CD4-positive, alpha-beta memory T cell (primary cell): ENCODE measurements at regions not wholly inside any gene's neighbourhood (a gene's known extent, or its start where the extent isn't known, plus 50 kb on each side); places are given as distances from the start of the nearest gene placed in this dataset.

ENCODE experiments used
- CTCF ChIA-PET: fragments of 350-600 bp; sonication (Branson Sonifier 250); formaldehyde crosslinking; loops from one replicate; lab custom pipeline; 2021; ENCODE audit warnings: inconsistent platforms; ENCODE audit not compliant: partially characterized antibody; lab: Charles Lee
- POLR2A ChIA-PET: fragments of 350-600 bp; sonication (Branson Sonifier 250); formaldehyde crosslinking; loops from one replicate; lab custom pipeline; 2021; ENCODE audit not compliant: partially characterized antibody; lab: Charles Lee
- DNase-seq, 5 donors: peaks; one replicate each; pipeline versions ENCODE4 v3.0.0 to v3.0.0-alpha.2; 2020 to 2022; ENCODE audit warnings: mixed read lengths in 1 of 5
- H3K27ac ChIP-seq: one replicate; pipeline ENCODE4 v1.7.0; 2013; ENCODE audit warnings: low read depth, low read length
- H3K27me3 ChIP-seq: 2 replicates; pipeline ENCODE4 v1.7.0; 2013; ENCODE audit warnings: mild to moderate bottlenecking, low read length, moderate library complexity; ENCODE audit not compliant: insufficient read depth
- H3K36me3 ChIP-seq: 2 replicates; pipeline ENCODE4 v1.7.0; 2013; ENCODE audit warnings: mild to moderate bottlenecking, low read length, moderate library complexity; ENCODE audit not compliant: insufficient read depth
- H3K4me1 ChIP-seq: 2 replicates; pipeline ENCODE4 v1.7.0; 2013; ENCODE audit warnings: mild to moderate bottlenecking, low read length, moderate library complexity; ENCODE audit not compliant: insufficient read depth
- H3K4me3 ChIP-seq, 2 donors: one replicate each; pipeline ENCODE4 v1.7.0; 2013; ENCODE audit warnings: low read length in 2 of 2, mild to moderate bottlenecking in 1 of 2
- H3K9me3 ChIP-seq, 2 donors: one replicate each; pipeline ENCODE4 v1.7.0; 2013; ENCODE audit warnings: low read length in 2 of 2, control low read depth in 1 of 2; ENCODE audit not compliant: control insufficient read depth in 1 of 2
- H3K27ac Mint-ChIP-seq, 7 donors: one replicate each; pipeline ENCODE4 v1.8.0; 2020 to 2021; ENCODE audit warnings: mixed read lengths in 7 of 7, mild to moderate bottlenecking in 6 of 7, inconsistent platforms in 3 of 7, moderate library complexity in 3 of 7
- H3K27me3 Mint-ChIP-seq, 2 donors: one replicate each; pipeline ENCODE4 v1.8.0; 2020 to 2021; ENCODE audit warnings: mixed read lengths in 2 of 2
- H3K36me3 Mint-ChIP-seq, 2 donors: one replicate each; pipeline ENCODE4 v1.8.0; 2020 to 2021; ENCODE audit warnings: mixed read lengths in 2 of 2, inconsistent platforms in 1 of 2, mild to moderate bottlenecking in 1 of 2
- H3K4me1 Mint-ChIP-seq, 4 donors: one replicate each; pipeline ENCODE4 v1.8.0; 2020 to 2021; ENCODE audit warnings: mixed read lengths in 4 of 4, mild to moderate bottlenecking in 1 of 4
- H3K4me3 Mint-ChIP-seq, 8 donors: one replicate each; pipeline ENCODE4 v1.8.0; 2020 to 2021; ENCODE audit warnings: mixed read lengths in 8 of 8, mild to moderate bottlenecking in 7 of 8, moderate library complexity in 6 of 8, inconsistent platforms in 3 of 8
- H3K9me3 Mint-ChIP-seq, 8 donors: one replicate each; pipeline ENCODE4 v1.8.0; 2020 to 2021; ENCODE audit warnings: mixed read lengths in 8 of 8, mild to moderate bottlenecking in 5 of 8, inconsistent platforms in 3 of 8, moderate library complexity in 1 of 8
- intact Hi-C: fragments of 100-400 bp; cut with micrococcal nuclease; formaldehyde crosslinking; loops from one replicate; pipeline ENCODE4 v1.15.1; 2023

DNA sequence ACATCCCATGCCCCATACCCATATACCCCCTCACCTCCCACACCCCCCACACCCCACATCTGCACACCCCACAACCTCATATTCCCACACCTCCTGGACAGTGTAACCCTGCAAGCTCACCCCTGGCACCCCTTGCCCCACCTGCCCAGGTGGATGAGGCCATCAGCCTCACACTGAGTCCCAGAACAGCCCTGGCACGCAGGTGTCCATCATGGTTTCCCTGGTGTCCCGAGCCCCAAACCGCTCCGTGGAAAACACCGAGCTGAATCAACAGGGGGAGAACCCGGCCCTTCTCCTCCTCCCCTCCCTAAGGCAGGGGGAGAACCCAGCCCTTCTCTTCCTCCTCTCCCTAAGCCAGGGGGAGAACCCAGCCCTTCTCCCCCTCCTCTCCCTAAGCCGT, 415.6 kb upstream of the SALL3 start:
- Mint-ChIP-seq H3K4me3 (no peak overlapping the region), H3K36me3 (no peaks in the 10 kb centered on the region), H3K9me3 (peaks cover 3 to 27% (median 15%) of the 10 kb centered on the region in 8 donors), H3K27me3 (no peaks in the 10 kb centered on the region), H3K4me1 (peaks cover 0 to 5% (median 0%) of the 10 kb centered on the region in 4 donors), H3K27ac (no peak overlapping the region)
- Histone ChIP-seq H3K4me3 (no peak overlapping the region), H3K36me3 (no peaks in the 10 kb centered on the region), H3K27me3 (no peaks in the 10 kb centered on the region), H3K27ac (no peak overlapping the region), H3K4me1 (no peaks in the 10 kb centered on the region), H3K9me3 (no peaks in the 10 kb centered on the region)
- intact Hi-C loops: no loop called here
- DNase-seq: no peak
- ChIA-PET CTCF (no interaction called here), POLR2A (no interaction called here)

DNA sequence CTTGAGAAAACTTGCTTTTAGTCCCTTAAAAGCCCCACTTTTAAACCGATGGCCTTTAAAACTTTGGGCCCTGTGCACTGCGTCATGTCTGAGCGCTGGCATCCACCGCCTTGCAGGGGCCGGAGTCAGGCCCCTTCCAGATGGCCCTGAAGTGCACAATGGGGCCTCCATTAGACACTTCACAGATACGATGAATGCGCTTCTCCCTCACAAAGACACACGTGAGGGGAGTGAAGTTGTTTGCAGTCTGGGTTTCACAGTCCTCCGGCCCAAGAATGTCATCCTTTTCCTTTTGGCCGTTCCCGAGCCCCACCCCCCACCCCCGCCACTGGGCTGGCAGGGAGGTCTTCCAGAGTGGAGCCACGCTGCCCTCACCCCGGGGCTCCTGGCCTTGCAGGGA, 415.1 kb upstream of the SALL3 start:
- H3K27ac ChIP-seq: no peak overlapping the region
- H3K4me3 Mint-ChIP-seq: no peak overlapping the region
- no peaks in the 10 kb centered on the region for H3K27me3 Mint-ChIP-seq
- no peaks in the 10 kb centered on the region for H3K36me3 Mint-ChIP-seq
- H3K36me3 ChIP-seq: no peaks in the 10 kb centered on the region
- H3K4me1 ChIP-seq: no peaks in the 10 kb centered on the region
- H3K27ac Mint-ChIP-seq: no peak overlapping the region
- peaks cover 3 to 32% (median 15%) of the 10 kb centered on the region in 8 donors for H3K9me3 Mint-ChIP-seq
- POLR2A ChIA-PET: no interaction called here
- peaks cover 0 to 5% (median 0%) of the 10 kb centered on the region in 4 donors for H3K4me1 Mint-ChIP-seq
- intact Hi-C loops: no loop called here
- no peak overlapping the region for H3K4me3 ChIP-seq
- CTCF ChIA-PET: no interaction called here
- DNase-seq: no peak
- no peaks in the 10 kb centered on the region for H3K9me3 ChIP-seq
- H3K27me3 ChIP-seq: no peaks in the 10 kb centered on the region

DNA sequence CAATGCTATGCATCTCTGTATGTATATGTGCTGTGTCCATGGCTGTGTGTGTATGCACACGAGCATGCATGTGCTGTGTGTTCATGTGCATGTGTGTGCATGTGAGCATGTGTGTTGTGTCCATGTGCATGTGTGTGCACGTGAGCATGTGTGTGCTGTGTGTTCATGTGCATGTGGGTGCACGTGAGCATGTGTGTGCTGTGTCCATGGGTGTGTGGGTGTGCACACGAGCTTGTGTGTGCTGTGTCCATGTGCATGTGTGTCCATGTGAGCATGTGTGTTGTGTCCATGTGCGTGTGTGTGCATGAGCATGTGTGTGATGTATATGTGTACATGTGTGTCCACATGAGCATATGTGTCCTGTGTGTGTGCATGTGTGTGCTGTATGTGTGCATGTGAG, 414.4 kb upstream of the SALL3 start:
- no peaks in the 10 kb centered on the region for H3K9me3 ChIP-seq
- ChIA-PET POLR2A (no interaction called here), CTCF (no interaction called here)
- H3K27ac Mint-ChIP-seq: no peak overlapping the region
- peaks cover 0 to 5% (median 0%) of the 10 kb centered on the region in 4 donors for H3K4me1 Mint-ChIP-seq
- no peak overlapping the region for H3K4me3 ChIP-seq
- no peak overlapping the region for H3K4me3 Mint-ChIP-seq
- no peak for DNase-seq
- H3K27me3 Mint-ChIP-seq: no peaks in the 10 kb centered on the region
- intact Hi-C loops: no loop called here
- no peaks in the 10 kb centered on the region for H3K4me1 ChIP-seq
- H3K36me3 Mint-ChIP-seq: no peaks in the 10 kb centered on the region
- no peaks in the 10 kb centered on the region for H3K36me3 ChIP-seq
- peaks cover 3 to 34% (median 15%) of the 10 kb centered on the region in 8 donors for H3K9me3 Mint-ChIP-seq
- H3K27me3 ChIP-seq: no peaks in the 10 kb centered on the region
- H3K27ac ChIP-seq: no peak overlapping the region

DNA sequence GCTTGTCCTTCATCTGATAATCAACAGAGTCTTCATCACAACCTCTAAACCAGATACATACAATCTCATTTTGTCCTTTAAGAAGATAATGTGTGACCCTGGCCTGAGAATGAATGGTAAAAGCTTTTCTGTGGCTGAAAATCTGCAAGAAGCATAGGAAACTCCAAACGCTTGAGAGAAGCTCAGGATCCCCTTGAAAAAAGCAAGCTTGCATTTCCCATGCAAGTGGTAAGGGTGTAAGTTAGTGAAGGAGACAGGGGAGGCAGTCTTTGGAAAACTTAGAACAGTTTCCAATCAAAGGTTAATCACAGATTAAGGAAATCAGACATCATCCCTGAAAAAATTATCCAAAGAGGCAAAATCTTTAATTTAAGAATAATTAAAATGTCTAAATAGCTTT, 413.6 kb upstream of the SALL3 start:
- Histone ChIP-seq H3K36me3 (no peaks in the 10 kb centered on the region), H3K9me3 (no peaks in the 10 kb centered on the region), H3K27ac (no peak overlapping the region), H3K4me1 (no peaks in the 10 kb centered on the region), H3K27me3 (no peaks in the 10 kb centered on the region), H3K4me3 (no peak overlapping the region)
- intact Hi-C loops: no loop called here
- Mint-ChIP-seq H3K9me3 (peaks cover 4 to 33% (median 14%) of the 10 kb centered on the region in 8 donors), H3K36me3 (no peaks in the 10 kb centered on the region), H3K27me3 (no peaks in the 10 kb centered on the region), H3K27ac (no peak overlapping the region), H3K4me3 (no peak overlapping the region), H3K4me1 (peaks cover 0 to 5% (median 0%) of the 10 kb centered on the region in 4 donors)
- DNase-seq: no peak
- ChIA-PET CTCF (no interaction called here), POLR2A (no interaction called here)

DNA sequence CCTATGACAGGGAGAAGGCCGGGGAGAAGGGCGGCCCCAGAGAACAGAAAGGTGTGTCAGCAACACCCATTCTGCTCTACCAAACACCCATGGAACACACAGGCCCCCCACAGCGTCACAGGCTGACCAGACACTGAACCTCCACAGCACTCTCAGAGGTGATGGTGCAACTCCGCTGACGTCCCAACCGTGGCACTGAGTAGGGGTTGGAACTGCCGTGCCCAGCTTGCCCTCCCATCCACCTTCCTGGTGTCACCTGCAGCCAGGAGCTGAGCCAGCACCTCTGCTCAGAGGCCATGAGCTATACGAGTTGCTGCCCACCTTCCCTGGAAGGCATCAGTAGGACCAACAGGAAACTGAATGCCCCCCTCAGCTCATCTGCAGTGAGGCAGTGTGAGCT, 412.9 kb upstream of the SALL3 start:
- ChIA-PET POLR2A (no interaction called here), CTCF (no interaction called here)
- intact Hi-C loops: no loop called here
- Mint-ChIP-seq H3K9me3 (peaks cover 5 to 33% (median 16%) of the 10 kb centered on the region in 8 donors), H3K27ac (no peak overlapping the region), H3K4me1 (peaks cover 0 to 5% (median 0%) of the 10 kb centered on the region in 4 donors), H3K4me3 (no peak overlapping the region), H3K27me3 (no peaks in the 10 kb centered on the region), H3K36me3 (no peaks in the 10 kb centered on the region)
- no peaks in the 10 kb centered on the region for H3K27me3 ChIP-seq
- H3K36me3 ChIP-seq: no peaks in the 10 kb centered on the region
- H3K27ac ChIP-seq: no peak overlapping the region
- no peak for DNase-seq
- H3K9me3 ChIP-seq: no peaks in the 10 kb centered on the region
- H3K4me1 ChIP-seq: no peaks in the 10 kb centered on the region
- H3K4me3 ChIP-seq: no peak overlapping the region

DNA sequence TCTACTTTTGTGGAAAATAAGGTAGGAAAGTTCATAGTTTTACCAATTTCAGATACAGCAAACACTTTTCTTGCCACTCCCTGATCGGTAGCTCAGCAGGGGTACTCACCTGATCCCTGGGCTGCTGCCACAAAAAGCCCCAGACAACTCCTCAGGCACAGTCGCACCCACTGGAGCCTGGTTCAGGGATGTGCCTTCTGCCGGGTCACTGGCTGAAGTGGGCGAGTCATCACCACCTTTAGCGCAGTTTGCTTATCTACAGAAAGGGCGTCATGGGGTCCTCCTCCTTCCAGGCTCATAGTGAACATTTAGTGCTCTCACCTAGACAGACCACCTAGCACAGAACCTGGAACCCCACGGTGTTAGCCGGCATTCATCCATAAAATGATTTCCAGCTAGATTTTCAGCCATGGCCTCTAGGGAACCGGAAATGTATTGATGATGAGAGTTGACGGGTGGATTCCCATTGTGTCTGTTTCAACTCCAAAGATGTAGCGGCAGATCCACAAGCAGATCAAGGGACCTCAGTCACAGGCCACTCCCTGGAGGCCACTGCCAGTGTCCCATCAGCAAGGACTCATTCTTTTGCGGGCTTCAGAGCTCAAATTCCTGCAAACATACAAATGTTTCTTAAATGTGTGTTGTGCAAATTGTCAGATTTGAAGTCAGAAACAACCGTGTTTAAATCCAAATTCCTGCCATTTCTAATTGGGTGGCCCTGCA, 408.4 kb upstream of the SALL3 start:
- H3K4me3 ChIP-seq: no peak overlapping the region
- ChIA-PET CTCF (no interaction called here), POLR2A (no interaction called here)
- no peaks in the 10 kb centered on the region for H3K27me3 ChIP-seq
- Mint-ChIP-seq H3K27ac (no peak overlapping the region), H3K36me3 (no peaks in the 10 kb centered on the region), H3K9me3 (peaks cover 4 to 50% (median 34%) of the 10 kb centered on the region in 8 donors), H3K27me3 (peaks cover 0 to 3% of the 10 kb centered on the region in 2 donors), H3K4me1 (no peaks in the 10 kb centered on the region), H3K4me3 (no peak overlapping the region)
- intact Hi-C loops: no loop called here
- no peaks in the 10 kb centered on the region for H3K36me3 ChIP-seq
- no peaks in the 10 kb centered on the region for H3K4me1 ChIP-seq
- peaks cover 0 to 4% of the 10 kb centered on the region in 2 donors for H3K9me3 ChIP-seq
- no peak for DNase-seq
- H3K27ac ChIP-seq: no peak overlapping the region

DNA sequence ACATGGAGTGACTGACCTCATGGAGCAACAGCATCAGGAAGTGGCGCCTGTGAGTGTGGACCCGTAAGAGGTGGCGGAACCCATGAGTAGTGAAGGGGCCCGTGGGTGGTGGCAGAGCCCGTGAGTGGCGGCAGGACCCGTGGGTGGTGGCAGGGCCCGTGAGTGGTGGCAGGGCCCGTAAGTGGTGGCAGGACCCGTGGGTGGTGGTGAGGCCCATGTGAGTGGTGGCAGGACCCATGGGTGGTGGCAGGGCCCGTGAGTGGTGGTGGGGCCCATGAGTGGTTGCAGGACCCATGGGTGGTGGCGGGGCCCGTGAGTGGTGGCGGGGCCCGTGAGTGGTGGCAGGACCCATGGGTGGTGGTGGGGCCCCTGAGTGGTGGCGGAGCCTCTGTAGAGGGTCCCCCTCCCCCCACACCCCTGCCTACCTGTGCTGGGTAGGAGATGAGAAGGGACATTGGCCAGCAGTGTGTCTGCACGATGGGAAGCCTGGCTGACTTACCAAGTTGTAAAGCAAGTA, 407.7 kb upstream of the SALL3 start:
- H3K9me3 Mint-ChIP-seq: peaks cover 4 to 50% (median 34%) of the 10 kb centered on the region in 8 donors
- H3K27me3 Mint-ChIP-seq: peaks cover 0 to 3% of the 10 kb centered on the region in 2 donors
- POLR2A ChIA-PET: no interaction called here
- no peaks in the 10 kb centered on the region for H3K4me1 Mint-ChIP-seq
- H3K9me3 ChIP-seq: peaks cover 0 to 4% of the 10 kb centered on the region in 2 donors
- no peaks in the 10 kb centered on the region for H3K36me3 Mint-ChIP-seq
- no peaks in the 10 kb centered on the region for H3K4me1 ChIP-seq
- no peak for DNase-seq
- CTCF ChIA-PET: no interaction called here
- H3K4me3 ChIP-seq: no peak overlapping the region
- H3K4me3 Mint-ChIP-seq: no peak overlapping the region
- H3K36me3 ChIP-seq: no peaks in the 10 kb centered on the region
- H3K27me3 ChIP-seq: no peaks in the 10 kb centered on the region
- no peak overlapping the region for H3K27ac ChIP-seq
- no peak overlapping the region for H3K27ac Mint-ChIP-seq
- intact Hi-C loops: no loop called here
